Neural crest cell (in vitro differentiated cells): ENCODE measurements at regions not wholly inside any gene's neighbourhood (a gene's known extent, or its start where the extent isn't known, plus 50 kb on each side); places are given as distances from the start of the nearest gene placed in this dataset.
"Not testable (repeated sequence)": the region's sequence is repeated elsewhere in the genome, so short reads cannot be mapped to it uniquely, and the experiment has no call there.

ENCODE experiments used
- DNase-seq: peaks from one replicate; pipeline ENCODE4 v3.0.0; 2021; ENCODE audit warnings: low read depth, mixed read lengths, low spot score
- H3K27ac Mint-ChIP-seq: one replicate; pipeline ENCODE4 v1.8.0; 2021; ENCODE audit warnings: mild to moderate bottlenecking, mixed read lengths; ENCODE audit not compliant: unreplicated experiment
- H3K27me3 Mint-ChIP-seq: 2 replicates; pipeline ENCODE4 v1.8.0; 2021; ENCODE audit warnings: low read depth, mild to moderate bottlenecking, mixed read lengths
- H3K36me3 Mint-ChIP-seq: 2 replicates; pipeline ENCODE4 v1.8.0; 2021; ENCODE audit warnings: low read depth, mild to moderate bottlenecking, mixed read lengths
- H3K4me1 Mint-ChIP-seq: 2 replicates; pipeline ENCODE4 v1.8.0; 2021; ENCODE audit warnings: mixed read lengths
- H3K4me3 Mint-ChIP-seq: one replicate; pipeline ENCODE4 v1.8.0; 2021; ENCODE audit warnings: mild to moderate bottlenecking, mixed read lengths
- H3K9me3 Mint-ChIP-seq: 2 replicates; pipeline ENCODE4 v1.8.0; 2021; ENCODE audit warnings: mixed read lengths
- TF ChIP-seq, protein P1 (sequence below): fragments of 200-600 bp; sonication (generic); conservative IDR thresholded peaks from 2 replicates; pipeline ENCODE4 v1.5.0; 2021; ENCODE audit warnings: antibody characterized with exemption, mild to moderate bottlenecking

DNA sequence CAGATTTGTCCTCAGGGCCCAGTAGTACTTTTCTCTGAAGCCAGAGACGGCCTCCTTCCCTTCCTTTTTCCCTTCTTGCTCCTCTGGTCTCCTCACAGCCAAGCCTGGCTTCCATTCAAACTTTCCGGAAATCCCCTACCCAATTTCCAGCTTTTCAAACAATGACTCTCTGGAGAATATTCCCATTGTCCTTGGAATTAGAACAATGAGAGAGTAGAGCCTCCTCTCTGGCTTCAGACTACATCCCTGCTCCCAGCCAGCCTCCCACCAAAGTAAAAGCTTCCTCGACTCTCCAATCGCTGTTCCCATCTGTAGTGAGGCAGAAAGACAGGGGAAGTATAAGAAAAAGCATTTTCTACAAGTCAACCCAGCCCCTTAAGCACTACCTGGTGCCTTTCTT lies 77.7 kb upstream of the SOX13 start:
- DNase-seq, result no peak
- Mint-ChIP-seq H3K36me3 (peaks cover 2% of the 10 kb centered on the region), H3K9me3 (peaks cover 2% of the 10 kb centered on the region), H3K4me3 (no peak overlapping the region), H3K27me3 (no peaks in the 10 kb centered on the region), H3K27ac (peak overlapping the region; percentile 76), H3K4me1 (peaks cover 44% of the 10 kb centered on the region)
- TF ChIP-seq, protein P1, sequence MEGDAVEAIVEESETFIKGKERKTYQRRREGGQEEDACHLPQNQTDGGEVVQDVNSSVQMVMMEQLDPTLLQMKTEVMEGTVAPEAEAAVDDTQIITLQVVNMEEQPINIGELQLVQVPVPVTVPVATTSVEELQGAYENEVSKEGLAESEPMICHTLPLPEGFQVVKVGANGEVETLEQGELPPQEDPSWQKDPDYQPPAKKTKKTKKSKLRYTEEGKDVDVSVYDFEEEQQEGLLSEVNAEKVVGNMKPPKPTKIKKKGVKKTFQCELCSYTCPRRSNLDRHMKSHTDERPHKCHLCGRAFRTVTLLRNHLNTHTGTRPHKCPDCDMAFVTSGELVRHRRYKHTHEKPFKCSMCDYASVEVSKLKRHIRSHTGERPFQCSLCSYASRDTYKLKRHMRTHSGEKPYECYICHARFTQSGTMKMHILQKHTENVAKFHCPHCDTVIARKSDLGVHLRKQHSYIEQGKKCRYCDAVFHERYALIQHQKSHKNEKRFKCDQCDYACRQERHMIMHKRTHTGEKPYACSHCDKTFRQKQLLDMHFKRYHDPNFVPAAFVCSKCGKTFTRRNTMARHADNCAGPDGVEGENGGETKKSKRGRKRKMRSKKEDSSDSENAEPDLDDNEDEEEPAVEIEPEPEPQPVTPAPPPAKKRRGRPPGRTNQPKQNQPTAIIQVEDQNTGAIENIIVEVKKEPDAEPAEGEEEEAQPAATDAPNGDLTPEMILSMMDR, result no peak

DNA sequence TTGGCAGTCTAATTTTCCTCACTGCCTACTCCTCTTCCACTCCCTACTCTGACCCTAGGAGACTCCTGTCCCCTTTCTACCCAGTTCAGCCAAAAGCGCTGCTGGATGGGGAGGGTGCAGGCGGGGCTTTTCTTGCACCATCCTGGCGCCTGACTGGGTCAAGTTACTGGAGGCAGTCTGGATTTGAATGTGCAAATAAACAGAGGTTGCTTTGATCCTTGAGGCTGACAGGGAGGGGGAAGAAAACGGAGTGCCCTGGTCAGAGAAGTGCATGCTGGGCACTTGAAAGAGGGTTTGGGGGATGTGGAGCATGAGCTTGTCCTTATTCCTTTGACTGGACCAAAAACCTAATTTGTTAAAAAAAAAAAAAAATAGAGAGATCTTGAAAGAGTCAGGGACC lies 76.8 kb upstream of the SOX13 start:
- DNase-seq, result peak; percentile 38
- Mint-ChIP-seq H3K9me3 (peaks cover 7% of the 10 kb centered on the region), H3K36me3 (peaks cover 3% of the 10 kb centered on the region), H3K4me3 (peak overlapping the region; percentile 77), H3K27me3 (no peaks in the 10 kb centered on the region), H3K27ac (peak overlapping the region; percentile 98), H3K4me1 (peaks cover 44% of the 10 kb centered on the region)
- TF ChIP-seq, protein P1, result no peak

DNA sequence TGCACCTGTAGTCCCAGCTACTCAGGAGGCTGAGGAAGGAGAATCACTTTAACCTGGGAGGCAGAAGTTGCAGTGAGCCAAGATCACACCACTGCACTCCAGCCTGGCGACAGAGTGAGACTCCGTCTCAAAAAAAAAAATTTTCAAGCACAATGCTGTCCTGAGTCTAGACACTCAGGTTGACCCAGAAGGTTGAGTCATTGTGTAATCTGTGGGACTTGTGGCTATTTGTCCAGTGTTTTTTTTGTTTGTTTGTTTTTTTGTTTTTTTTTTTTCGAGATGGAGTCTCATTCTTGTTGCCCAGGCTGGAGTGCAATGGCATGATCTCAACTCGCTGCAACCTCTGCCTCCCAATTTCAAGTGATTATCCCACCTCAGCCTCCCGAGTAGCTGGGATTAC lies 74.3 kb upstream of the SOX13 start:
- not testable (repeated sequence) for H3K27ac Mint-ChIP-seq, H3K9me3 Mint-ChIP-seq, H3K36me3 Mint-ChIP-seq, H3K27me3 Mint-ChIP-seq, H3K4me3 Mint-ChIP-seq, DNase-seq
- peaks cover 43% of the 10 kb centered on the region for H3K4me1 Mint-ChIP-seq

DNA sequence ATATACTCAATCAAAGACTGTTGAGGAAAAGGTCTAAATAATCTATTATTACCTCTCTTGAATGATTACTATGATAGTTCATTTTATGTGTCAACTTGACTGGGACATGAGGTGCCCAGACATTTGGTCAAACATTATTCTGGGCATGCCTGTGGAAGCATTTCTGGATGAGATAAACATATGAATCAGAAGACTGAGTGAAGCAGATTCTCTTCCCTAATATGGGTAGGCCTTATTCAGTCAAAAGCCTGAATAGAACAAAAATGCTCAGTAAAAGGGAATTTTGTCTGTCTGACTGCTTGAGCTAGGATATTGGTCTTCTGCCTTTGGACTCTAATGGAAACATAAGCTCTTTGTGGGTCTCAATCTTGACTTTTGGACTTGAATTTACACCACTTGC lies 73.3 kb upstream of the SOX13 start:
- Mint-ChIP-seq H3K4me3 (no peak overlapping the region), H3K36me3 (peaks cover 3% of the 10 kb centered on the region), H3K9me3 (peaks cover 9% of the 10 kb centered on the region), H3K27me3 (no peaks in the 10 kb centered on the region), H3K27ac (no peak overlapping the region), H3K4me1 (peaks cover 41% of the 10 kb centered on the region)
- TF ChIP-seq, protein P1, result no peak
- no peak for DNase-seq

DNA sequence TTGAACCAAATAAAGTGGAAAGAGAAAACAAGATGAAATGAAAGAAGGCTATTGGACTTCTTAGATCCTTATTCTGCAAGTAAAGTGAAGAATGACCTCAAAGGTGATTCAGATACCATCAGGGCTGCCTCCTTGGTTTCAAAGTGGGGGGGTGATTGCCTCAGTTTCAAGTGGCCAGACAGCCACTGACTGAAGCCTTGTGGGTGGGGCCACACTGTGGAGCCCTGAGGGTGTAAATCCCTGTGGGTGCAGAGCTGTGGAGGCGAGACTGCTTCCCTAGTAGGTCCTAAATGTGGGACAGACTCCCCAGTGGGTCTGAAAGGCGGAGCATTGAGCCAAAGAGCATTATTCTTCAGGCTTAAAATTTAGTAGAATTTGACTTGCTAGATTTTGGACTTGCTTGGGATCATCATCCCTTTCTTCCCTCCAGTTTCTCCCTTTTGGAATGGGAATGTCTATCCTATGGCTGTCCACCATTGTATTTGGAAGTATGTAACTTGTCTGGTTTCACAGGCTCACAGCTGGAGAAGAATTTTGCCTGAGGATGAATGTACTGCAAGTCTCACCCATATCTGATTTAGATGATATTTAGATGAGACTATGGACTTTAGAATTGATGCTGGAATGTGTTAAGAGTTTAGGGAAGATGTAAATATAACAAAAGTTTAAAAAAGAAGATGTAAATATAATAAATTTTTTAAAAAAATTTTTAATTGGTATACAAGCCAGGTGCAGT lies 71.6 kb upstream of the SOX13 start:
- peaks cover 9% of the 10 kb centered on the region for H3K9me3 Mint-ChIP-seq
- no peak overlapping the region for H3K27ac Mint-ChIP-seq
- DNase-seq, result no peak
- H3K36me3 Mint-ChIP-seq, result peaks cover 3% of the 10 kb centered on the region
- H3K4me1 Mint-ChIP-seq, result peaks cover 24% of the 10 kb centered on the region
- no peak overlapping the region for H3K4me3 Mint-ChIP-seq
- TF ChIP-seq, protein P1, result no peak
- no peaks in the 10 kb centered on the region for H3K27me3 Mint-ChIP-seq

DNA sequence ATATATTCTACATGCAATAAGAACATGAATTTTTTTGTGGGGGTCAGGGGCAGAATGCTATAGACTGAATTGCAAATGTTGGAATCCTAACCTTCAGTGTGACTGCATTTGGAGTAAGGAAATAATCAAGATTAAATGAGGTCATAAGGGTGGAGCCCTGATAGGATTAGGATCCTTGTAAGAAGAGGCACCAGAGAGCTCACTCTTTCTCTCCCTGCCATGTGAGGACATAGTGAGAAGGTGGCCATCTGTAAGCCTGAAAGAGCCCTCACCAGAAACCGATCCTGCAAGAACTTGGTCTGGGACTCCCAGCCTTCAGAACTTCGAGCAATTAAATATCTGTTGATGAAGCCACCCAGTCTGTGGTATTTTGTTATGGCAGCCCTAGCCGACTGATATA lies 70.3 kb upstream of the SOX13 start:
- no peak for DNase-seq
- TF ChIP-seq, protein P1, result no peak
- Mint-ChIP-seq H3K36me3 (peaks cover 3% of the 10 kb centered on the region), H3K27ac (no peak overlapping the region), H3K27me3 (no peaks in the 10 kb centered on the region), H3K4me3 (no peak overlapping the region), H3K9me3 (peaks cover 9% of the 10 kb centered on the region), H3K4me1 (peaks cover 11% of the 10 kb centered on the region)
